UCSD-AML1 (cell line): ENCODE measurements at regions not wholly inside any gene's neighbourhood (a gene's known extent, or its start where the extent isn't known, plus 50 kb on each side); places are given as distances from the start of the nearest gene placed in this dataset.

Experiments used
- DNase-seq: peaks from one replicate; lab custom pipeline; 2025; ENCODE audit not compliant: unreplicated experiment; lab: John Stamatoyannopoulos, UW

GRCh38 chr3:176737480-176738110 is 459.7 kb downstream of the TBL1XR1 start:
- DNase-seq = no peak

DNA sequence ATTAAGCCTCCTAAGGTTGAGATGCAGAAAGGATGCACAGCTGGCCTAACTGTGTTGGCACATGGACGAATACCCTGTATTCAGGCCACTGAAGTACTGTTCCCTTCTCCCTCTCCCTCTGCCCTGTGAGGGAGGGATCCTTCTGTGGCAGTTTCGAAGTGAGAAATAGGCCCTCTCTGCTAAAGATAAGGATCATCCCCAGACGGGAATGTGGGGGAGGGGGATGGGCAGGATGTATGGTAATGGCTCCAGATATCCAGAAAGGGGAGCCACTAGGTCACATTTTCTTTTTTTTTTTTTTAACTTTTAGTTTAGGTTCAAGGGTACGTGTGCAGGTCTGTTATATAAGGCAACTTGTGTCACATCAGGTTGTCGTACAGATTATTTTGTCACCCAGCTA is 463.1 kb downstream of the TBL1XR1 start:
- no peak for DNase-seq

DNA sequence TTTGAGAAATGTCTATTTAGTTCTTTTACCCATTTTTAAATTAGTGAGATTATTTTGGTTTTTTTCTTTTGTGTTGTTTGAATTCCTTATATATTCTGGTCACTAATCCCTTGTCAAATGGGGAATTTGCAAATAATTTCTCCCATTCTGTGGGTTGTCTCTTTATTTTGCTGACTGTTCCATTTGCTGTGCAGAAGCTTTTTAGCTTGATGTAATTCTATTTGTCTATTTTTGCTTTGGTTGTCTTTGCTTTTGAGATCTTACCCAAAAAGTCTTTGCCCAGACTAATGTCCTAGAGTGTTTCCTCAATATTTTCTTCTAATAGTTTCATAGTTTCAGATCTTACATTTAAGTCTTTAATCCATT is 472.9 kb downstream of the TBL1XR1 start:
- DNase-seq = no peak

GRCh38 chr3:176723758-176724393 is 473.4 kb downstream of the TBL1XR1 start:
- DNase-seq = no peak

GRCh38 chr3:176714034-176714433 is 483.2 kb downstream of the TBL1XR1 start:
- no peak for DNase-seq

- DNase-seq = no peak
These were observed 485.1 kb downstream of the TBL1XR1 start for GRCh38 chr3:176712191-176712590.

DNA sequence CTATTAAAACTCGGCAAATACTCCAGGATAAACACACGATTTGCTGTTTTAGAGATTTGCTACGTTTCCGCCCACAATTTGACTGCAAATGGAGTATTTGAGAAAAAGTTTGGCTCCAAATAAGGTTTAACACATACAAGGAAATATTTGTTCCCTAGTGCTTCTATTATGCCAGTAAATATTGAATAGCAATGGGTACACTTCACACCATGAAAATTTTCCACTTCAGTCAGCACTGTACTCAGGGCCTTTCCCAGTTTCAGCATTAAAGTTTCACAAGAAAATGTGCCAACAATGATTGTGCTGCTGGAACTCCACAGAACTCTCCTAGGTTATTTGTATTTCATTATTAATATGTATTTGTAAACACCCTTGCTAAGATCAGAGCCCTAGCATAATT is 498.0 kb downstream of the TBL1XR1 start:
- no peak for DNase-seq

DNA sequence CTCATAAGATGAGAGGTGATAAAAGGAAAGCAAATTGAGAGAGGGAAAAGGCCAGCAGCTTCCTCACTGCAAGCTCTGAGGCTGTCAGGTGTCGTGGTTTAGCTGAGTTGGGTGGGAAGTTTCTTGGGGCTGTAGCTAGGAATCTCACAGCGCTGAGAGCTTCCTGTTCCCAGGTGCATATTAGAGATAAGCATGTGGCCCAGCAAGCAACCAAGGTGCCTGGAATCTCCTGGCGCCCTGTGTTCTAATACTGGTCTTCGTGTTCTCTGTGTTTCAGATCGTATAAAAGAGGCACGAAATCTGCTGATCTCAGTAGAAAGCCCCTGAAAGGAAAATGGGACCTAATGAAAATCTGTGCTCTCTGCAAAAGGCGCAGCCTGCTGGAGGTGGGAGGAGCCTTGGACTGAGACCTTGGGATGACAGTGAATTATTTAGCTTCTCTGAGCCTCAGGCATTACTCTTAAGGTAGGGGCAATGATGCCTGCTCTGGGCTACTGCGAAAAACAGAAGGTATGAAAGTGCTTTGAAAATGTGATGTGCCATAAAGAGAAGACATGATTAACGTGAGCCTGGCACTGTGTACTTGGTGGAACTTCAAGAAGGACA is 499.9 kb downstream of the TBL1XR1 start:
- DNase-seq = no peak

GRCh38 chr3:176696816-176697215 is 500.5 kb downstream of the TBL1XR1 start:
- no peak for DNase-seq

DNA sequence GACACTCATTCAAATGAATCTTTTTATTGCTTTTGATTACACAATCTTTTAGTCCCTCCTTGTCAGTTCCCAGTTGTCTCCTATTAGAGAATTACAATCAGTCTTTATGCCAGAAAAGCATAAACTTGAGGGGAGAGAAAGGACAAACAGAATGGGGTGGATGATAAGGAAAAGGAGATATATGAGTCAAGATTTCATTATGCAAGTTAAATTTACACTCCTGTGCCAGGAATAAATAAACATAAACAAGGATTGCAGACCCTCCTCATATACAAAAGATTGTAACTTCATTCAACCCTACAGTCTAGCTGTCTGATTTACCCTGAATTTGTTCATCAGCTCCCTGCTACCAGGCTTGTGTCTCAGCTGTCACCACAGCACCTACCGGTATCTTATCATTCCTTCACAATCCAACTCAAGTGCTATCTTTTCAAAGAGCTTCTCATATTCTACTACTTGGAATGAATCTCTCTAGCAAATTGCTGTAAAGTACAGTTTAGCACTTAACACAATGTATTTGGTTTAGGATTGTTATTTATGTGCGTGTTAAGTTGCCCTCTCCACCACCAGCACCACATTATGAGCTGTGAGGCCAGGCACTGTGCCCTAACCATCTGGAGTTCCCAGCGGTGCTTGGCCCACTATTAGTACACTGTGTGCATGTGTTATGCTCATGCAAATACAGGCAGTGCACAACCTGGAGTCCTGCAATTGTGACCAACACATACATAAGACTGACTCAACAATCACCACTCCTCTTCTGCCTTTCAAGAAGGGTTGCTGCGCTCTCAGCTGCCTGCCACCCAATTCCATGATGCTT is 504.1 kb downstream of the TBL1XR1 start:
- no peak for DNase-seq

- peak; percentile 7 for DNase-seq
These were observed 504.9 kb downstream of the TBL1XR1 start for GRCh38 chr3:176692199-176692965.

- no peak for DNase-seq
These were observed 507.0 kb downstream of the TBL1XR1 start for GRCh38 chr3:176690083-176690869.

DNA sequence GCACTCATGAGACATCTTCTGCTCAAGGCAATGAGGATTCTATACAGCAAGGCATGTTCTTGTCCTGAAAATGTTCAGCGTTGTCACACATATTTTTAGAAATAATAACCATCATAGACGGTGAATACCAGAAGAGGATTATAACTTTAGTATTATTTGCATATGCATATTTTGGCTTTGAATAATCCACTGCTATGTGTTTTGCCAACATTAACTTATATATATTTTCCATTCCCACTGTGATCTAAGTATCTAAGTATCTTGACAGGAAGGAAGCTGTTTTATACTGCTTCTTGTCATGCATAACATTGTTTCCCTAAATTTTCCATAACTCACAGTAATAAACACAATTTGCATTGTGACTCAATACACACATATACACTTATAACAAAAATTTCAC is 509.5 kb downstream of the TBL1XR1 start:
- DNase-seq = no peak

- DNase-seq = no peak
These were observed 513.9 kb downstream of the TBL1XR1 start for GRCh38 chr3:176683382-176683781.

DNA sequence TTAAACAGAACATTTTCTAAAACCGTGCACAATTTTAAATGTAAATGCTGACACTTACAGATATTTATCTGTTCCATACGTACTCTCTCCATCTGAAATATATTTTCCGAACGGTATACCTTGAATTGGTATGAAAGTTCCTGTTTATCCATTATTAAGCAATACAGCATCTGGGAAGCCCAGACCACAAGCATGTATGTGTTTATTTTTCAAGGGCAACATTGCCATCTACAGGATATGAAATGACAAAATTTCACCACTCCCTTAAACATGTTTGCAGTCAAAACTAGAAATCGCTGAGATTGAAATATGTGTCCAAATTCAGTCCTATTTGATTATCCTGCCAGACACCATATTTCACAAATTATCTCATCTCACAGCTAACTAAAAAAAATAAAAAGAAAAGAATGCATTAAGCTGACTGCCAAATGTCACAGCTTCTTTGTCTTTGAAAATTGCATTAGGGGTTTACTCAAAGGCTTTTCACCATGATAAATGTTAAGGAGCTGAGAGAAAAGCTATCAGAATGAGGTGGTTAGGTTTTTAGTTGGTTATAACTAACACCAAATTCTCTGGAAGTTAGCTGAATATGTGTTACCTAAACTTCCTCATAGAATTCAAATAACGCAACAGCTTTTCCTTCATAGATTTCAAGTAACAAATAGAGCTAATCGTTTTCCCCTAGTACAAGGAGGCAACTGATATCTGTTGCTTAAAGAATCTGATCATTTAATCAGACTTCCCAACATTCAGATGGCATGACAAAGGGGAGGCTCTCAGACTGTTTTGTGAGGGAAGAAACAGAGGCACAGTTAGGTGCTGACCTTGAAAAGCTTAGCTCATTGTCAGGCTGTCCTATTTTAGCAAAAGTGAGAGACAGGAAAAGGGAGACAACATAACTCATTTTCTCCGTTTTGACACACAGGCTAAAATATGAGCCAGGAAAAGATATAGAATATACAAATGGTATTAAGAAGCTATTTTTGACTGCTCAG is 533.1 kb downstream of the TBL1XR1 start:
- no peak for DNase-seq

- DNase-seq = no peak
These were observed 533.9 kb downstream of the TBL1XR1 start for GRCh38 chr3:176663387-176663786.

GRCh38 chr3:176661432-176661964 is 535.8 kb downstream of the TBL1XR1 start:
- DNase-seq = no peak

DNA sequence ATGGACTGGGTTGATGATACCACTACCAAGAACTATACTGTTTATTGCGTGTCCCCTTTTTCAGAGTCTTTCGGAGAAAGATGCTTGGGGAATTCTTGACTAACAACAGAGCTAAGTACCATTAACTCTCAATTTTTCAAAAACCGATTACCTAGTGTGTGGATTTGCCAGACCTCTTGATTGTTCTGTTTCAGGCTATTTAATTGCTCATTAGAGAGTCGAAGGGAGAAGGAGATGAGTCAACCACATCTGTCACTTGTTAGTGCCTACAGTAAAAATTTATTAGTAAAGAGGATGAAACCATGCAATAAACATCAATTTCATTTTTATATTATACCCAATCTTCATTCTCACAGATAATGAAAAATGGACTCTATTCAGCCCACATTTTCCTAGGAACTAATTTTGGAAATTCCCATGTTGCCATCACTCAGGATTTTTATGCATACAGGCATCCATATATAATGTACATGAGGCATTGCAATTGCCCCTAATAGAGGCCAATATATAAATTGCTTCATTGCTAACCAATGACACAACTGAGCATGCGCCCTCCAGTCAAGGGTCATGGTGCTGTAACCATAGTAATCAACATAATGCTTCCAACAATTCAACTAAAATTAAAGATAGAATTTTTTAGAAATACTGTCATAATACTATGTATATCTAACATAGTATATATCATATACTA is 541.7 kb downstream of the TBL1XR1 start:
- no peak for DNase-seq
